Suppressor macrophage (primary cell): ENCODE measurements at regions not wholly inside any gene's neighbourhood (a gene's known extent, or its start where the extent isn't known, plus 50 kb on each side); places are given as distances from the start of the nearest gene placed in this dataset.
A peak's percentile ranks its signal among the peaks of the same experiment; 100 is the strongest.

Source experiments
- DNase-seq, 4 experiments: peaks; one replicate each; pipeline ENCODE4 v3.0.0-alpha.2; 2020 to 2022

DNA sequence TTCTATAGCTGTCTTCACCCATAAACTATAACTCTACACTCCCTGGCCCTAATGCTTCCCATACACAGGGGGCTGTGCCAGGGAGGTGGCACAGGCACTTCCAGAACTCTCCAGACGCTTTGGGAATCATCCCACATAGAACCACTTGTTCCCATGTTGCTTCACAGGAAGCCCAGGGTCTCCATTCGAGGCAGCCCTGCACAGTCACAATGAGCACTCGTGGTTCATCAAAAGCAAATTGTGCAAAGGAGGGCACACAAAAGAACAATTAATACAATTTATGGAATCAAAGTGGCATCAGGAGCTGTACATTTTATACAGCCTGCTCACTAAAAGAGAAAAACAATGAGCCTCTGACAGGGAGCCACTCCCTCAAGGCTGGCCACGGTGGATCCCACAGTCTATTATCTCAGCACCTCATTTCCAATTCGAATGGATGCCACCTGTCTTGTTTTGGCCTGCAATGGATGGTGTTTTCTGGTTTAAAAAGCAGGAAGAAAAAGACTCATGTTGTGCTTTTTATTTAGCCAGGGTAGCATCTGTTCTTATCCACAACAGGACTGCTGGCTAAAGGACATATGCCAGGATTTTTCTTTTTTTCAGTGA, 354.8 kb downstream of the ENC1 start:
- no peak for DNase-seq

DNA sequence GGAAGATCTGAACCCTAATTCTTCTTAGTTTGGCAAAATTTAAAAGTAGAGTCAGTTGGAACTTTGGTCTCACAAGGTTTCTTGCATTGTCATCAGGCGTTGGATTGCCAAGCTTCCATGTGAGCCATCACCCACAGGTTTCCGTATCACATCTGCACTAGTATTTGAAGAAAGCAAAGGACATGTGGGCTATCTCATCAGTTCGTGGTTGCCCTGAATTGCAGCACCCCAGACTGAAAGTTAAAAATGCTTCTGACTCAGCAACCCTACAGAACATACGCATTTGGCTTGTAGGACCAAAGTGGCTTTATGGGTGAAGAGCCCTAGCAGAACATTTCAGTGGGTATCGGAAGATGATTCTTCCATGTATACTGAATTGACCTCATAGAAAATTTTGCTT, 358.0 kb downstream of the ENC1 start:
- DNase-seq = peak; percentile 52 to 80 (median 65)

DNA sequence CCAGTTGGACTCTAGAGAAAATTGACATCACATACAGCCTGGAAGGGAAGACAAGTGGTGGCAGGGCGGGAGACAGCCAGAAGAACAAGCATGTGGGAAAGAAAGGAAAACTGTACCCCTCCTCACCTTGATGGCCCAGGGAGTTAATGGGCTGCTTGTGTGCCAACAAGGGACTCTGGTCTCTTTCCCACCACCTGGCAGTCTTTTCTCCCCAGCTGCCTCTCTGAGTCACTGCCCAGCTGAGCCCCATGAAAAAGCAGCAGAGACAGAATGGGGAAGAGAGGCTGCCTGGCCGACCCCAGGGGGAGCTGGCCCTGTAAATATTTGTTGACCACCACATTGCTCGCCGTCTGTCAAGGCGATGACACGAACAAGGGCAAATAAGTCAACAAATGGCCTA, 359.4 kb downstream of the ENC1 start:
- peak in 2 of 4 experiments; percentile 10 to 28 for DNase-seq

DNA sequence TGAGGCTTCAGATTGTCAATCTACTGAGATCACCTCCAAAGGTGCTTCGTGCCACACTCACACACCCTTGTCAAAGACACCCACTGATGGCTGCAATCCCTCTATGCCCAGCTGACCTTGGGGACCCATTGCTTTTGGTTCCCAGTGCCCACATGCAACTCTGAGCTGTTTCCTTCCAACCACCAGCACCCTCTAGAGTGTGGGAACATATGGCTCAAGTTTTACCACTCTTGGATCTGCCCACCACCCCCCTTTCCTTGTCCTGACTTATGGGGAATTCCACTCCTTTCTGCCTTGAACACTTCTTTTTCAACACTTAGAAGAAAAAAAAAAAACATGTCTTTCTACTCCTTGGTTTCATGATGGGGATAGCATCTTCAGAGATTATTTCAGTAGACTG, 360.2 kb downstream of the ENC1 start:
- peak in 1 of 4 experiments; percentile 19 for DNase-seq

GRCh38 chr5:74279244-74279643, 361.3 kb downstream of the ENC1 start:
- no peak for DNase-seq

DNA sequence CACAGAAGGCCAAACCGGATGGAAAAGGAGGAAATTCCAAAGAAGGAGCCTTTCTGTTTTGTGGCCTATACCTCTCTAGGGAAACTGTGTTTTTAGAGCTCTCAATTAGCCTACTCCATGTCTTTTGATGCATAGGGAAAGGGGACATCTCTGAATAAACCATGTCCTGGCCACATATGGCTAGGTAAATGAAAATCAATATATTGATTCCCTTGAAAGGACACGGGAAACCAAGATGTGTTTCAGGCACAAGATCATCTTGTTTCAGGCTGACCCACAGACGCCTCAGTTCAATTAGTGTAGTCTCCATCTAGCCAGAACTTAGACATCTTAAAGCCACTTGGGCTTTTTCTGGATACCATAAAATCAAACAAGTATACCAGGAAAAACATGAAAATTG, 363.1 kb downstream of the ENC1 start:
- no peak for DNase-seq

DNA sequence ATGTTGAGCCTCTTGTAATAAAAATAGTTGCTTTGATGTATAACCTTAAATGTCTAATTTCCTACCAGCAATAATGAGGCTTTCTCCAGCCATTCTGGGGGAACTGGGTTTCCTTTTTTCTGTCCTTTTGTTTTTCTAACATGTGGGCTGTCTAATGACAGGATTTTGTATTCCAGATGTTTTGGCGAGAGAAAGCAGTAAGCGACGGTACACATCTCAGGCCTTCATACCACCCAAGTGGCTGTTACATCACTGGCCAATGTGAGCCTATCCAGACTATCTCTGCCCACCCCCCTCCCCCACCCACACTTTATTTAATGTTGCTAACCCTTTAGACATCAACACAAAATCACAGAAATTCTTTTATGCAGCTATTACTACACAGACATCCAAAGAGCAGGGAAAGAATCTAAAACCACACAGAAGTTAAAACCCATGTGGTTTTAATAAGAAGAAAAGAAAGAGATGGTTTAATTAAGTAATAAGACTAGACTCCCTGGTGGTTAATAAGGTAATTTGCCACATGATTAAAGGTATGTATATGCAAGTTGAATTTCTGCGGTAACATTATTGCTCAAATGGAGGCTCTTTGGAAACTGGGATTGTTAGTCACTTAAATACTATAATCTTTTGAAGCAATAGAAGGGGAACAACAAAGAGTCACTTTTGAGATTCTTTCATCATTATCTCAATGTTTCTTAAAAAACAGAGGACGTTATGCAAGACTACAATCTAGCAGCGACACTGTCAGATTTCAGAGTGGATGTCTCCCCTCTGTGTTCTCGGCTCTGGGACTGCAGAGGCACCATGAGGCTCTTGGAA, 365.1 kb downstream of the ENC1 start:
- peak; percentile 52 to 88 (median 71) for DNase-seq

DNA sequence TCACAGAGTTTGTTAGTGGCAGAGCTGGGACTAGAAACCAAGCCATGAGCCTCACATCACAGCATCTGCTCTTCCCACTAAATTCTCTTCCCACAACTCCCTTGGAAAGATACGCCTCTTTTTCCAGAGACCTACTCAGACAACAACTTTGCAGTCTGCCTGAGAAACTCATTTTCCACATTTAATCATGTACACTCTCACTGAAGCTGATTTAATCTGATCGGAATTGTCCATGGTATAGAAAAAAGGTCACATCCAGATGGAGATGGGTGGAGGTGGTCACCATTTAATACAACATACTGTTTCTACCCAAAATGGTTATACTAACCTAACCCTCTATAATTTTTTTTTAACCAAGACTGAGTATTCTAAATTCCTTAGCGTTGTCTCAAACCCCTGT, 366.2 kb downstream of the ENC1 start:
- DNase-seq = no peak

DNA sequence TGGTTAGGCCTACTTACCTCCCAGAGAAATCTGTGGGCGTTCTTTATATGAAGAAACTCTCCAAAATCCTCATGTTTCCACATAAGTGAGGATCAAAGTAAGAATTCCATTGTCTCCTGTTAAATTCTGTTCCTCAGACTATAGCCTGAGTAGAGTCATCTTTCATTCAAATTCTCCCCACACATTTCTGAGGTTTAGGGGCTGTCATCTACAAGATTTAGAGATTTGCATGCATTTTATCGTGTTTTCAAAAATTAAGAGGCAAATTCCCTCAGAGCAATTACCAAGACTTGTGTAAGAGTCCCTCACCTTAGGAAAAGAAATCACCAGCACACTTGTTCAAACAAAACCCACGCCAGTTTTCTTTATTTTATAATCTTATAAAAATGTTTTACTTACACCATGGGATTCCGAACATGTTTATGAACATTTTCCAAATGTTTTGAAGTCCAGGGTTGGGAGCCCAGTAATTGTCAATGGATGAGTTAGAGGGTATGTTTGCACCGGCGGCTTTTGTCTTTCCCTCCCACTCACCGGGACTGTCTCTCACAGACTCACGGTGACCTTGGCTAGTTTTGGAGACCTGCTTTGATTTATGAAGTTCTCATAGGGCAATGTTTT, 367.6 kb downstream of the ENC1 start:
- DNase-seq = no peak

- DNase-seq = no peak
These were observed 368.3 kb downstream of the ENC1 start for GRCh38 chr5:74272024-74272775.

- DNase-seq = no peak
These were observed 372.2 kb downstream of the ENC1 start for GRCh38 chr5:74268297-74268696.

DNA sequence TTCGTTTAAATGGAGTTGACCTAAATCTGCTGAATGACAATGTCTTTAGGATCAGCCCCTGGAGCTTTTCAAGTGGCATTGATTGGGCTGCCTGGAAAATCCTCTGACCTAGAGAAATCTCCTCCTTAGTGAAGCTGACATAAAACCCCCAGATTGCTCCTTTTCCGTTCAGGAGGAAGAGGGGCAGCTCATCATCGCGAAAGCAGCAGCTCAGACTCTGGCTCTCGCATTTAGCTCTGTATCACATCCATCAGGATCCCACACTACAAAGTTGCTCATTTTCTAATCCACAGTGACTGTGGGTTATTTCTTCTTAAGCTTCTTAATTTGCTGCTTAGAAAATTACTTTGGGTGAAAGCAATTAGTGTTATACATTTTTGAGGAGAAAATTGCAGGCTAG, 373.7 kb downstream of the ENC1 start:
- no peak for DNase-seq

GRCh38 chr5:74266132-74266531, 374.4 kb downstream of the ENC1 start:
- no peak for DNase-seq

DNA sequence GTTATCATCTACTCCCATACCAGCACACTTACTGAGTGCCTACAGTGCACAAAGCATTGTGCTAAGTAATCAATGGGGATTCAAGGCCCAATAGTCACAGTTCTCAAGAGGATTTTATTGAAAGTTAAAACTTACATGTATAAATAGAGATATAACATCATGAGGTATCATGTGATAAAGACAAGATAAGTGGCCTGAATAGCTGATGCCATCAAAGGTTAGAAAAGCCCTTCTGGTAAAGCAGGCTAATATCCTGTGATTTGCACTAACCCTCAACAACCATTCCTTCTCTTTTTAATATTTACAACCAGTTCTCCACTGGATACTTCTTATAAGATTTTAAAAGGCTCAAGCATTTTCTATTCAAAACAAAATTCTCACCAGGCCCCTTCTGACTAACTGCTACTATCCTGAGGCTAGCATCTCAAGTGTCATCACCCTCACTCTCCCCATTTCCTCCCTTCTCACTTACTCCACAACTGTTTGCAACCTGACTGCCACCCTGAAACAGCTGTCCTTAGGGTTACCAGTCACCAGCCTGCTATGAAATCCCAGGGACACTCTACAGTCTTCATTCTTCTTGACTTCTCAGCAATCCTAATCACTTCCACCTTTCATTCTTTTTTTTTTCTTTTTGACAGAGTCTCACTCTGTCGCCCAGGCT, 377.9 kb downstream of the ENC1 start:
- no peak for DNase-seq

GRCh38 chr5:74261866-74262265, 378.7 kb downstream of the ENC1 start:
- DNase-seq = no peak

- no peak for DNase-seq
These were observed 379.1 kb downstream of the ENC1 start for GRCh38 chr5:74261421-74261820.

GRCh38 chr5:74259572-74259971, 381.0 kb downstream of the ENC1 start:
- no peak for DNase-seq

GRCh38 chr5:74258314-74258665, 382.2 kb downstream of the ENC1 start:
- no peak for DNase-seq

DNA sequence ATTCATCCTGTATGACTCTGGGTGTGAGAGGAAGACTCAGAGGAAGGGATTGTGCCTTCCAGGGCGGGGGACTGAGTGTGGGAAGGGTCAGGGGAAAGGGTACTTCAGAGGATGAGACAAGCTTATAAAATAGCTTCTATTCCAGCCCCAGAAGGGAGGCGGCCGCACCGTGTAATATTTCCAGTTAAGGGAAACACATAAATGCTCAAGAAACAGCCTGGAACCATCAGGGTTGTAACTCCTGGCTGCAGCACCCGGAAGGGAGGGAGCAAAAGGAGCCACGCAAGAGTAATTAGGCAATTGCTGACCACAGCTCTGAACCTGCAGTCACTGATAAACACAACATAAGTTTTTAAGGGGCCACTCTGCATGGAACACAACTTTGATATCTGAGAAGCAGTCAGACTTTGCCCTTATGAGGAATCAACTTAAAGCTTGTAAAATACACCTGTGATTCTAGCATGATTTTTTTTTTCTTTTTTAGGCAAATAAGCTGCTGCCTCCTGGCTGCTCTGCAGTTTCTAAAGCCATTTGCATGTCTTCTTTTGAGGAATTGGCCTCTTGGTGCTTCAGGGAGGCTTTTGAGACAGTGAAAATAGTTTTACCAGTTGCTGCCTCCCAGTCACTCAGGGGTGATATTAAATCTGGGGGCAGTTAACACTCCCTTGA, 382.7 kb downstream of the ENC1 start:
- DNase-seq = peak; percentile 30 to 63 (median 53)

- DNase-seq = peak; percentile 15 to 33 (median 28)
These were observed 383.4 kb downstream of the ENC1 start for GRCh38 chr5:74257060-74257527.

DNA sequence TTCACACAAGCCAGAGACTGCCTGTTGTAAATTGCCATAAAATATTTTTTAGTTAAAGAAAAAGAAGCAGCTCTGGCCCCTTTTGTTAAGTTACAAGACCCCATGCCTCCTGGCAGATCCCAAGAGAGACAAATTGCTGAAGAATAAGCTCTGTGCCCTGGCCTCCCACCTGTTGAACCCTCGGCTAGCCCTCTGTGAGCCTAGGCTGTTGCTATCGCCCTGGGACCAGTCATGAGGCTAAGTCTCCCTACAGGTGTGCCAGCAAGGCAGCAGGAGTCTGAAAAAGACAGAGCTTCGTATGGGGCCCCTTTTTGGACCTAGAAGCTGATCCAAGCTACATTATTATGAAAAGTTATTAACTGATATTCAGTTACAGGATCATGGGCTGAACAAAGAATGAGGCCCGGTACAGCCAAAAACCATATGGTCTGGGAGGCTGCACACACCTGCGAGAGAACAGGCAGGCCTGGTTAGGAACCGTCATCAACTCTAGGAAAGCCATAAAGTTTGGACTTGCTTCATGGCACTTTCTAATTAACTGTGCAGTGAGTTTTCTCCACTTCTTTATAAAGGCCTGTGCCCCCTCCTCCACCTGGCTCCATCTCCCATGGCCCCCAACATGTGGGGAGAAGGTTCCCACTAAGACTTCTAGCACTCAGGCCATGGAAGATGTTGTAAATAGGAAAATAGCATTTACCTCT, 384.7 kb downstream of the ENC1 start:
- no peak for DNase-seq
